HepG2 (cell line): ENCODE measurements at regions not wholly inside any gene's neighbourhood (a gene's known extent, or its start where the extent isn't known, plus 50 kb on each side); places are given as distances from the start of the nearest gene placed in this dataset.

Experiments
- ATAC-seq: fragments of 200-7000 bp; cut with Tn5 transposase; 3 replicates; pipeline ENCODE4 v1.9.1; 2020; ENCODE audit warnings: mild to moderate bottlenecking, moderate library complexity
- BruUV-seq: library from RNA; stranded (reverse); fragments of 400-500 nt; replicated peaks from 2 replicates; lab custom pipeline; 2021; lab: Mats Ljungman, UMichigan
- CTCF ChIA-PET: fragments of 300-600 bp; formaldehyde crosslinking; extraction: SDS; loops from one replicate; lab custom pipeline; 2021; ENCODE audit warnings: low total read pairs, inconsistent platforms, low intra/inter-chr PET ratio; lab: Yijun Ruan, JAX
- POLR2A ChIA-PET: fragments of 350-600 bp; sonication (Branson Sonifier 250); formaldehyde crosslinking; loops from one replicate; lab custom pipeline; 2020; ENCODE audit warnings: antibody characterized with exemption, inconsistent platforms; lab: Yijun Ruan, JAX
- DNase-seq: peaks from one replicate; pipeline ENCODE4 v3.0.0-alpha.2; 2015; ENCODE audit warnings: low spot score
- FAIRE-seq: peaks from 3 replicates; lab custom pipeline; 2011; peaks lifted over from hg19 to GRCh38; lab: Jason Lieb, UNC
- H2AFZ ChIP-seq: one replicate; pipeline ENCODE4 v1.6.1; 2011; ENCODE audit warnings: low read length, inconsistent platforms
- H3K27ac ChIP-seq: fragments of 300-600 bp; 3 replicates; pipeline ENCODE4 v1.8.0; 2011; ENCODE audit warnings: mixed run types, mild to moderate bottlenecking, mixed read lengths, low read length, inconsistent platforms; ENCODE audit not compliant: insufficient read depth; ENCODE audit errors: extremely low read length
- H3K27me3 ChIP-seq, 2 experiments: fragments of 200-600 bp in 1 of 2; 2 replicates in 1 of 2; 3 replicates in 1 of 2; pipeline versions ENCODE4 v1.6.0 to v1.8.0; 2011; ENCODE audit warnings: low read length in 2 of 2, mild to moderate bottlenecking in 2 of 2, moderate library complexity in 2 of 2, inconsistent platforms in 1 of 2; ENCODE audit not compliant: insufficient read depth in 2 of 2, control insufficient read depth in 1 of 2
- H3K36me3 ChIP-seq, 2 experiments: fragments of 200-600 bp in 1 of 2; replicated peaks in 1 of 2; 2 replicates in 1 of 2; 3 replicates in 1 of 2; pipeline versions ENCODE4 v1.5.1 to v1.8.0; 2011; ENCODE audit warnings: low read length in 2 of 2, inconsistent platforms in 1 of 2; ENCODE audit not compliant: insufficient read depth in 2 of 2, control insufficient read depth in 1 of 2
- H3K4me1 ChIP-seq: 2 replicates; pipeline ENCODE4 v1.5.1; 2012; ENCODE audit warnings: low read length, inconsistent platforms; ENCODE audit not compliant: insufficient read depth
- H3K4me2 ChIP-seq: 2 replicates; pipeline ENCODE4 v1.6.0; 2011; ENCODE audit warnings: low read depth, low read length, inconsistent platforms
- H3K4me3 ChIP-seq, 3 experiments: fragments of 200-600 bp in 1 of 3; sonication (generic), shearing (Covaris generic) in 1 of 3; replicated peaks in 1 of 3; 2 replicates each; pipeline ENCODE4 v1.5.1; 2011 to 2016; ENCODE audit warnings: low read length in 3 of 3, inconsistent platforms in 2 of 3, low read depth in 2 of 3, mild to moderate bottlenecking in 2 of 3, control low read depth in 1 of 3, mixed read lengths in 1 of 3; ENCODE audit not compliant: insufficient read depth in 1 of 3
- H3K79me2 ChIP-seq: one replicate; pipeline ENCODE4 v1.6.1; 2011; ENCODE audit warnings: low read length, inconsistent platforms; ENCODE audit not compliant: insufficient read depth
- H3K9ac ChIP-seq: 2 replicates; pipeline ENCODE4 v1.6.0; 2011; ENCODE audit warnings: mild to moderate bottlenecking, low read depth, low read length, inconsistent platforms; ENCODE audit not compliant: insufficient read depth
- H3K9me3 ChIP-seq: 2 replicates; pipeline ENCODE4 v1.5.1; 2012; ENCODE audit warnings: mild to moderate bottlenecking, low read length
- H4K20me1 ChIP-seq: 2 replicates; pipeline ENCODE4 v1.6.0; 2011; ENCODE audit warnings: inconsistent platforms, mild to moderate bottlenecking, low read length, moderate library complexity; ENCODE audit not compliant: insufficient read depth
- CAMTA2 ChIP-seq: sonication (generic); formaldehyde crosslinking; IDR thresholded peaks from 2 replicates; pipeline ENCODE4 v1.4.0; 2020; ENCODE audit warnings: mild to moderate bottlenecking, missing genetic modification reagents, borderline replicate concordance
- FOXK1 ChIP-seq: sonication (generic); formaldehyde crosslinking; IDR thresholded peaks from 2 replicates; pipeline ENCODE4 v1.4.0; 2020; ENCODE audit warnings: low read depth, missing genetic modification reagents, borderline replicate concordance
- ISL2 ChIP-seq: sonication (generic); formaldehyde crosslinking; IDR thresholded peaks from 2 replicates; pipeline ENCODE4 v1.5.0; 2020; ENCODE audit warnings: missing genetic modification reagents
- SKI ChIP-seq: fragments of 450-650 bp; IDR thresholded peaks from one replicate; pipeline ENCODE4 v1.6.1; 2018; ENCODE audit warnings: mild to moderate bottlenecking; ENCODE audit not compliant: partially characterized antibody
- ZNF556 ChIP-seq: sonication (generic); formaldehyde crosslinking; IDR thresholded peaks from 2 replicates; pipeline ENCODE4 v1.4.0; 2020; ENCODE audit warnings: mild to moderate bottlenecking, missing genetic modification reagents, borderline replicate concordance
- in situ Hi-C: cut with HindIII; loops from 2 replicates; pipeline ENCODE4 v1.10.0; 2017; ENCODE audit warnings: low pct_unique_long_range_greater_than_20kb; ENCODE audit not compliant: extremely low pct_ligation_motif_present
- intact Hi-C: fragments of 100-400 bp; cut with micrococcal nuclease; formaldehyde crosslinking; loops from one replicate; pipeline ENCODE4 v1.10.0; 2022; ENCODE audit not compliant: unreplicated experiment
- TF ChIP-seq, protein P1 (sequence below): sonication (generic); formaldehyde crosslinking; IDR thresholded peaks from 2 replicates; pipeline ENCODE4 v1.8.1; 2022; ENCODE audit warnings: low read depth, mild to moderate bottlenecking, missing genetic modification reagents
- TF ChIP-seq, protein P2 (sequence below): sonication (generic); formaldehyde crosslinking; IDR thresholded peaks from 2 replicates; pipeline ENCODE4 v1.8.0; 2022; ENCODE audit warnings: mild to moderate bottlenecking, missing genetic modification reagents; ENCODE audit not compliant: insufficient replicate concordance
- TF ChIP-seq, protein P3 (sequence below): sonication (generic); formaldehyde crosslinking; IDR thresholded peaks from 2 replicates; pipeline ENCODE4 v1.9.0; 2021; ENCODE audit warnings: missing genetic modification reagents, mild to moderate bottlenecking, borderline replicate concordance

DNA sequence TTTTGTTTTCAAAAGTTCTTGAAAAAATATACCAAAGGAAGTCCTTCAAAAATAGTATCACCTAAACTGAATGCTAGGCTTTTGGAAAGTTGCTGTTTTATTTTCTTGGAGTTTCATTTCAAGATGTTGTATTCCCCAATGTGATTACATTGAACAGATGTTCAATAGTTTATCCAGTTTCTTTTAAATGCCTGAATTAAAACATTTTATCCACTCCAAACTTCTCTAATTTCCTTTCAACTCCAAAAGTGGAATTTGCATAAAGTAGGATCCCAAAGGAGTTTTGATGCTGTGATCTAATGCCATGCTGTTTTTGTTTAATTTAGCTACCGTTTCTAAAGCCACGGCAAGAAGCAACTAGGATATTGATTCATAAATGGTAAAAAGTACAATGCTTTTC lies 892.5 kb upstream of the SLC10A2 start (continued):
- TF ChIP-seq, protein P1, sequence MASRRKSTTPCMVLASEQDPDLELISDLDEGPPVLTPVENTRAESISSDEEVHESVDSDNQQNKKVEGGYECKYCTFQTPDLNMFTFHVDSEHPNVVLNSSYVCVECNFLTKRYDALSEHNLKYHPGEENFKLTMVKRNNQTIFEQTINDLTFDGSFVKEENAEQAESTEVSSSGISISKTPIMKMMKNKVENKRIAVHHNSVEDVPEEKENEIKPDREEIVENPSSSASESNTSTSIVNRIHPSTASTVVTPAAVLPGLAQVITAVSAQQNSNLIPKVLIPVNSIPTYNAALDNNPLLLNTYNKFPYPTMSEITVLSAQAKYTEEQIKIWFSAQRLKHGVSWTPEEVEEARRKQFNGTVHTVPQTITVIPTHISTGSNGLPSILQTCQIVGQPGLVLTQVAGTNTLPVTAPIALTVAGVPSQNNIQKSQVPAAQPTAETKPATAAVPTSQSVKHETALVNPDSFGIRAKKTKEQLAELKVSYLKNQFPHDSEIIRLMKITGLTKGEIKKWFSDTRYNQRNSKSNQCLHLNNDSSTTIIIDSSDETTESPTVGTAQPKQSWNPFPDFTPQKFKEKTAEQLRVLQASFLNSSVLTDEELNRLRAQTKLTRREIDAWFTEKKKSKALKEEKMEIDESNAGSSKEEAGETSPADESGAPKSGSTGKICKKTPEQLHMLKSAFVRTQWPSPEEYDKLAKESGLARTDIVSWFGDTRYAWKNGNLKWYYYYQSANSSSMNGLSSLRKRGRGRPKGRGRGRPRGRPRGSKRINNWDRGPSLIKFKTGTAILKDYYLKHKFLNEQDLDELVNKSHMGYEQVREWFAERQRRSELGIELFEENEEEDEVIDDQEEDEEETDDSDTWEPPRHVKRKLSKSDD (CRISPR knock-in tag) = no peak
- TF ChIP-seq CAMTA2 (CRISPR knock-in tag) (no peak), ISL2 (CRISPR knock-in tag) (no peak)

DNA sequence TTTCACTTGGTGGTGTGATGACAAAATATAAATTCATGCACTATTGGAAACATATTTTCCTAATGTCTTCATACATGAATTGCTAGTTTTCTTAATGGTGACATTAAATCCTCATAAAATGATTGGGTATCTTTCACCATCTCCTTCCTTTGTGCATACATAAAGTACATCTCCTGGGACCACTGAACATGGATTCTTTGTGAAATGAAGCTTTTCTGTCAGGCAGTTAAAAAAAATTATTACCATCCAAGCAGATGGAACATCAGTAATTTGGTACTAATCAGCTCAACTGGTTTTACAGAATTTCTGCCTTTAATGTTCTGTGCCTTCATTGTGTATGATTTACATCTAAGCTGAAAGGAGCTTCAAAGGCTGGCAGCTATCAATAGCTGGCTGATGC lies 891.7 kb upstream of the SLC10A2 start:
- Histone ChIP-seq H3K4me3 (no peak overlapping the region), H3K27ac (no peak overlapping the region), H3K36me3 (no peaks in the 10 kb centered on the region), H3K9me3 (peaks cover 56% of the 10 kb centered on the region), H2AFZ (no peak overlapping the region), H3K79me2 (no peaks in the 10 kb centered on the region), H3K27me3 (no peaks in the 10 kb centered on the region), H3K4me1 (no peaks in the 10 kb centered on the region), H3K4me2 (no peak overlapping the region), H4K20me1 (no peaks in the 10 kb centered on the region), H3K9ac (no peak overlapping the region)
- intact Hi-C loops = no loop called here
- ChIA-PET CTCF (no interaction called here), POLR2A (no interaction called here)
- DNase-seq = no peak
- in situ Hi-C loops = no loop called here
- ATAC-seq = no peak
- no peak for FAIRE-seq
- TF ChIP-seq, protein P2, sequence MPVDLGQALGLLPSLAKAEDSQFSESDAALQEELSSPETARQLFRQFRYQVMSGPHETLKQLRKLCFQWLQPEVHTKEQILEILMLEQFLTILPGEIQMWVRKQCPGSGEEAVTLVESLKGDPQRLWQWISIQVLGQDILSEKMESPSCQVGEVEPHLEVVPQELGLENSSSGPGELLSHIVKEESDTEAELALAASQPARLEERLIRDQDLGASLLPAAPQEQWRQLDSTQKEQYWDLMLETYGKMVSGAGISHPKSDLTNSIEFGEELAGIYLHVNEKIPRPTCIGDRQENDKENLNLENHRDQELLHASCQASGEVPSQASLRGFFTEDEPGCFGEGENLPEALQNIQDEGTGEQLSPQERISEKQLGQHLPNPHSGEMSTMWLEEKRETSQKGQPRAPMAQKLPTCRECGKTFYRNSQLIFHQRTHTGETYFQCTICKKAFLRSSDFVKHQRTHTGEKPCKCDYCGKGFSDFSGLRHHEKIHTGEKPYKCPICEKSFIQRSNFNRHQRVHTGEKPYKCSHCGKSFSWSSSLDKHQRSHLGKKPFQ (CRISPR knock-in tag) = no peak
- TF ChIP-seq SKI (no peak), ZNF556 (CRISPR knock-in tag) (no peak), FOXK1 (CRISPR knock-in tag) (no peak)
- TF ChIP-seq, protein P3, sequence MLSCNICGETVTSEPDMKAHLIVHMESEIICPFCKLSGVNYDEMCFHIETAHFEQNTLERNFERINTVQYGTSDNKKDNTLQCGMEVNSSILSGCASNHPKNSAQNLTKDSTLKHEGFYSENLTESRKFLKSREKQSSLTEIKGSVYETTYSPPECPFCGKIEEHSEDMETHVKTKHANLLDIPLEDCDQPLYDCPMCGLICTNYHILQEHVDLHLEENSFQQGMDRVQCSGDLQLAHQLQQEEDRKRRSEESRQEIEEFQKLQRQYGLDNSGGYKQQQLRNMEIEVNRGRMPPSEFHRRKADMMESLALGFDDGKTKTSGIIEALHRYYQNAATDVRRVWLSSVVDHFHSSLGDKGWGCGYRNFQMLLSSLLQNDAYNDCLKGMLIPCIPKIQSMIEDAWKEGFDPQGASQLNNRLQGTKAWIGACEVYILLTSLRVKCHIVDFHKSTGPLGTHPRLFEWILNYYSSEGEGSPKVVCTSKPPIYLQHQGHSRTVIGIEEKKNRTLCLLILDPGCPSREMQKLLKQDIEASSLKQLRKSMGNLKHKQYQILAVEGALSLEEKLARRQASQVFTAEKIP (CRISPR knock-in tag) = no peak
- BruUV-seq = no TSS peak
